Liver (tissue), 8 donors: ENCODE measurements at regions not wholly inside any gene's neighbourhood (a gene's known extent, or its start where the extent isn't known, plus 50 kb on each side); places are given as distances from the start of the nearest gene placed in this dataset.

Experiments used
- DNase-seq: peaks from one replicate; pipeline ENCODE4 v3.0.0-alpha.2; 2017; ENCODE audit warnings: low spot score
- H3K27ac ChIP-seq, 2 donors: one replicate each; pipeline ENCODE4 v1.7.0; 2013; ENCODE audit warnings: inconsistent platforms in 2 of 2, low read length in 2 of 2, control low read depth in 1 of 2, low read depth in 1 of 2, mild to moderate bottlenecking in 1 of 2
- H3K27me3 ChIP-seq, 4 donors: one replicate each; pipeline versions ENCODE4 v1.6.1 to v1.7.0; 2013; ENCODE audit warnings: low read length in 3 of 4, inconsistent platforms in 1 of 4, mild to moderate bottlenecking in 1 of 4, moderate library complexity in 1 of 4; ENCODE audit not compliant: control insufficient read depth in 4 of 4, insufficient read depth in 4 of 4
- H3K36me3 ChIP-seq, 4 donors: one replicate each; pipeline versions ENCODE4 v1.6.1 to v1.7.0; 2013; ENCODE audit warnings: low read length in 3 of 4, mild to moderate bottlenecking in 3 of 4, low read depth in 1 of 4, moderate library complexity in 1 of 4; ENCODE audit not compliant: control insufficient read depth in 4 of 4, insufficient read depth in 3 of 4
- H3K4me1 ChIP-seq, 4 donors: one replicate each; pipeline versions ENCODE4 v1.6.1 to v1.7.0; 2013; ENCODE audit warnings: low read length in 3 of 4, mild to moderate bottlenecking in 3 of 4, moderate library complexity in 1 of 4; ENCODE audit not compliant: control insufficient read depth in 4 of 4, insufficient read depth in 4 of 4
- H3K4me3 ChIP-seq, 3 donors: one replicate each; pipeline versions ENCODE4 v1.6.1 to v1.7.0; 2013; ENCODE audit warnings: low read length in 3 of 3, control low read depth in 1 of 3, low read depth in 1 of 3, mild to moderate bottlenecking in 1 of 3
- H3K9ac ChIP-seq, 2 donors: one replicate each; pipeline ENCODE4 v1.7.0; 2013; ENCODE audit warnings: low read length in 2 of 2, mild to moderate bottlenecking in 2 of 2, moderate library complexity in 2 of 2, control low read depth in 1 of 2, low read depth in 1 of 2
- H3K9me3 ChIP-seq, 4 donors: one replicate each; pipeline versions ENCODE4 v1.6.1 to v1.7.0; 2013; ENCODE audit warnings: low read length in 3 of 4; ENCODE audit not compliant: control insufficient read depth in 4 of 4
- GABPA ChIP-seq, 2 donors: IDR thresholded peaks in 1 of 2; conservative IDR thresholded peaks in 1 of 2; 2 replicates each; pipeline ENCODE4 v1.6.1; 2016; ENCODE audit warnings: antibody characterized with exemption in 2 of 2, mild to moderate bottlenecking in 1 of 2, moderate library complexity in 1 of 2
- YY1 ChIP-seq: IDR thresholded peaks from 2 replicates; pipeline ENCODE4 v1.6.1; 2016; ENCODE audit warnings: antibody characterized with exemption, mild to moderate bottlenecking
- WGBS: extraction: QIAGEN DNeasy Blood & Tissue Kit; methylation state at CpG from one replicate; pipeline ENCODE4 v1.1.7; 2013; 5-methylcytosine and 5-hydroxymethylcytosine counted together
- TF ChIP-seq, protein P1 (sequence below): IDR thresholded peaks from 2 replicates; pipeline ENCODE4 v1.6.1; 2016; ENCODE audit warnings: antibody characterized with exemption
- TF ChIP-seq, protein P2 (sequence below): IDR thresholded peaks from 2 replicates; pipeline ENCODE4 v1.6.1; 2016; ENCODE audit warnings: antibody characterized with exemption
- TF ChIP-seq, protein P3 (sequence below): fragments of 150-350 bp; IDR thresholded peaks from 2 replicates; pipeline ENCODE4 v1.5.1; 2017; ENCODE audit warnings: improper control_type of control experiment, low read depth, low read length; ENCODE audit not compliant: missing input control
- donor health status: healthy.
- donor health status: healthy.
- donor health status: healthy.
- donor health status: healthy.
- donor health status: healthy.

DNA sequence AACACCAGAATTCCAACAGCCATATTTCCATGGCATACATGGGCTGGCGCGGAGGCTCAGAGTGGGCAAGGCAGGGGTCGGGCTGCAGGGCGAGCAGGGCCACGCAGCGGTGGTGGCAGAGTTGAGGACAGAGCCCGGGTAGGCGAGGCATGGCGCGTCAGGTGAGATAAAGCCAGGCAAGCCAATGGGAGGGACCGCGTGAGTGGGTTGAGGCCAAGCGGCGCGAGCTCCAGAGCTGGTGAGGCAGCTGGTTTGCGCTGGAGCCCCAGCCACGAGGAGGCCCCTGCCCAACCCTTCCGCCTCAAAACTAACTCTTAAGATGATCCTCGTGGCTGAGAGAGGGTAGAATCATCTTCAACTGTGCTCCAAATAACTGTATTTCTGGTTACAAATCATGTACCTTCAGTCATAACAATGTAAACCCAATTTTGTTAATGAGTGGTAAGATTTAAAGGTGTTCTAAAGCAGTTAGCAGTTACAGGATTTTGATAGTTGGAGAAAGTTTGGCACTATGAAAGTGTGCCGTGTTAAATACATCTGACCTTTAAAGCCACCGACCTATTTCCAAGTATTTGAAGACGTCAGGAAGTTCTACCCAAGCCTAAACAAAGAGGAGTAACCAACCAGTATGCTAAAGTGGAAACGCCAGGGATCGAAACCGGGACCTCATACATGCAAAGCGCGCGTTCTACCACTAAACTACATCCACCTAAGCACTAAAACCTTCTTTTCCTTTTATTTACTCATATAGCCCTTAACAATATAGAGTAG lies 107.9 kb downstream of the GPX5 start:
- WGBS, result 74% methylated on average over 28 of the region's 28 CpGs
- peaks cover 0 to 5% (median 1%) of the 10 kb centered on the region in 4 donors for H3K9me3 ChIP-seq
- DNase-seq, result no peak
- H3K4me1 ChIP-seq, result peaks cover 0 to 13% (median 6%) of the 10 kb centered on the region in 4 donors
- H3K27ac ChIP-seq, result no peak overlapping the region
- H3K4me3 ChIP-seq, result no peak overlapping the region
- TF ChIP-seq YY1, result no peak
- TF ChIP-seq, protein P1, sequence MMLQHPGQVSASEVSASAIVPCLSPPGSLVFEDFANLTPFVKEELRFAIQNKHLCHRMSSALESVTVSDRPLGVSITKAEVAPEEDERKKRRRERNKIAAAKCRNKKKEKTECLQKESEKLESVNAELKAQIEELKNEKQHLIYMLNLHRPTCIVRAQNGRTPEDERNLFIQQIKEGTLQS, result no peak
- TF ChIP-seq, protein P2, sequence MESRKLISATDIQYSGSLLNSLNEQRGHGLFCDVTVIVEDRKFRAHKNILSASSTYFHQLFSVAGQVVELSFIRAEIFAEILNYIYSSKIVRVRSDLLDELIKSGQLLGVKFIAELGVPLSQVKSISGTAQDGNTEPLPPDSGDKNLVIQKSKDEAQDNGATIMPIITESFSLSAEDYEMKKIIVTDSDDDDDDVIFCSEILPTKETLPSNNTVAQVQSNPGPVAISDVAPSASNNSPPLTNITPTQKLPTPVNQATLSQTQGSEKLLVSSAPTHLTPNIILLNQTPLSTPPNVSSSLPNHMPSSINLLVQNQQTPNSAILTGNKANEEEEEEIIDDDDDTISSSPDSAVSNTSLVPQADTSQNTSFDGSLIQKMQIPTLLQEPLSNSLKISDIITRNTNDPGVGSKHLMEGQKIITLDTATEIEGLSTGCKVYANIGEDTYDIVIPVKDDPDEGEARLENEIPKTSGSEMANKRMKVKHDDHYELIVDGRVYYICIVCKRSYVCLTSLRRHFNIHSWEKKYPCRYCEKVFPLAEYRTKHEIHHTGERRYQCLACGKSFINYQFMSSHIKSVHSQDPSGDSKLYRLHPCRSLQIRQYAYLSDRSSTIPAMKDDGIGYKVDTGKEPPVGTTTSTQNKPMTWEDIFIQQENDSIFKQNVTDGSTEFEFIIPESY, result no peak
- TF ChIP-seq GABPA (IDR thresholded peaks at IDR 0.05 in 1 of 2, conservative IDR thresholded peaks at IDR 0.05 in 1 of 2), result no peak
- TF ChIP-seq, protein P3, sequence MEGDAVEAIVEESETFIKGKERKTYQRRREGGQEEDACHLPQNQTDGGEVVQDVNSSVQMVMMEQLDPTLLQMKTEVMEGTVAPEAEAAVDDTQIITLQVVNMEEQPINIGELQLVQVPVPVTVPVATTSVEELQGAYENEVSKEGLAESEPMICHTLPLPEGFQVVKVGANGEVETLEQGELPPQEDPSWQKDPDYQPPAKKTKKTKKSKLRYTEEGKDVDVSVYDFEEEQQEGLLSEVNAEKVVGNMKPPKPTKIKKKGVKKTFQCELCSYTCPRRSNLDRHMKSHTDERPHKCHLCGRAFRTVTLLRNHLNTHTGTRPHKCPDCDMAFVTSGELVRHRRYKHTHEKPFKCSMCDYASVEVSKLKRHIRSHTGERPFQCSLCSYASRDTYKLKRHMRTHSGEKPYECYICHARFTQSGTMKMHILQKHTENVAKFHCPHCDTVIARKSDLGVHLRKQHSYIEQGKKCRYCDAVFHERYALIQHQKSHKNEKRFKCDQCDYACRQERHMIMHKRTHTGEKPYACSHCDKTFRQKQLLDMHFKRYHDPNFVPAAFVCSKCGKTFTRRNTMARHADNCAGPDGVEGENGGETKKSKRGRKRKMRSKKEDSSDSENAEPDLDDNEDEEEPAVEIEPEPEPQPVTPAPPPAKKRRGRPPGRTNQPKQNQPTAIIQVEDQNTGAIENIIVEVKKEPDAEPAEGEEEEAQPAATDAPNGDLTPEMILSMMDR, result no peak
- H3K9ac ChIP-seq, result no peak overlapping the region
- peaks cover 0 to 31% (median 5%) of the 10 kb centered on the region in 4 donors for H3K27me3 ChIP-seq
- H3K36me3 ChIP-seq, result no peaks in the 10 kb centered on the region

DNA sequence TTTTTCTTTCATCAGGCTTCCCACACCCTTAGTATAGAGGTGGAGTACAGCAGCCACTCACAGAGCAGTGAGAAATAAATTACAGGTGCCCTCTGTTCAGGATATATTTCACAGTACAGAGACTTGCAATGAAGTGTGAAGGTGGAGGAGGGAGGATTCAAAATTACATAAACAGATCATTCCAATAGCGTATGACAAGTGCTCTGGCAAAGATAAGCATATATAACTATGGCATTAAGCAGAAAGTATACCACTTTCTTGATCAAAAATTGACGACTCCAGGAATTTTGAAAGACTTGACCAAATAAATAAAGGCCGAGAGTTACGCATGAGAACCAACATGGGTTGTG lies 108.7 kb downstream of the GPX5 start:
- peaks cover 0 to 8% (median 1%) of the 10 kb centered on the region in 4 donors for H3K9me3 ChIP-seq
- 14% methylated on average over 4 of the region's 4 CpGs for WGBS
- no peaks in the 10 kb centered on the region for H3K36me3 ChIP-seq
- no peak for DNase-seq
- H3K4me1 ChIP-seq, result peaks cover 0 to 13% (median 6%) of the 10 kb centered on the region in 4 donors
- H3K9ac ChIP-seq, result no peak overlapping the region
- TF ChIP-seq, protein P2, result no peak
- TF ChIP-seq, protein P1, result no peak
- no peak for TF ChIP-seq YY1
- no peak overlapping the region for H3K27ac ChIP-seq
- H3K27me3 ChIP-seq, result peaks cover 0 to 31% (median 5%) of the 10 kb centered on the region in 4 donors
- H3K4me3 ChIP-seq, result no peak overlapping the region
